IPS-18c (cell line): ENCODE measurements at regions not wholly inside any gene's neighbourhood (a gene's known extent, or its start where the extent isn't known, plus 50 kb on each side); places are given as distances from the start of the nearest gene placed in this dataset.
"Not testable (repeated sequence)": the region's sequence is repeated elsewhere in the genome, so short reads cannot be mapped to it uniquely, and the experiment has no call there.

Experiments used
- H3K4me3 ChIP-seq: 2 replicates; pipeline ENCODE4 v1.7.0; 2013; ENCODE audit warnings: low read depth, mild to moderate bottlenecking, low read length, moderate library complexity; ENCODE audit not compliant: insufficient read depth
- H3K9me3 ChIP-seq: one replicate; pipeline ENCODE4 v1.6.1; 2013; ENCODE audit warnings: mild to moderate bottlenecking, low read length, moderate library complexity; ENCODE audit not compliant: control insufficient read depth, insufficient read depth

GRCh38 chr4:54840992-54841768 lies 183.4 kb downstream of the KIT start:
- H3K4me3 ChIP-seq: no peak overlapping the region
- no peaks in the 10 kb centered on the region for H3K9me3 ChIP-seq

DNA sequence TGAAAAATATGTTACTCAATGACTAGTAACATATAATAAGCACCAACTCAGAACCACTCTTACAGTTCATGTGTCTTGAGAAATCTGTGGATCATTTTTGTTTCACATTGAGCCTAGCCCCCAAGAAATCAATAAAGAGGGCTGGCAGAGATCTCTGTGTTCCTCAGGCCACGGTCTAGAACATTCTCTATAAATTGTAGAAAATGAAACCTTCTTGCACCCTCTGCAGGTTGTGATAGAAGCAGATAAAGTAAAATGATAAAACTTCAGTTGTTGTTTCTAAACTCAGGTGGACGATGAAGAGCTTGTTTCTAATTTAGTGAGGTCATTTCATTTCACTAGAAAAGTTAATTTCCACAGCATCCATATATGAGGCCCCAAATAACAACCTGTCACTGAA lies 182.7 kb downstream of the KIT start:
- H3K4me3 ChIP-seq: no peak overlapping the region
- no peaks in the 10 kb centered on the region for H3K9me3 ChIP-seq

DNA sequence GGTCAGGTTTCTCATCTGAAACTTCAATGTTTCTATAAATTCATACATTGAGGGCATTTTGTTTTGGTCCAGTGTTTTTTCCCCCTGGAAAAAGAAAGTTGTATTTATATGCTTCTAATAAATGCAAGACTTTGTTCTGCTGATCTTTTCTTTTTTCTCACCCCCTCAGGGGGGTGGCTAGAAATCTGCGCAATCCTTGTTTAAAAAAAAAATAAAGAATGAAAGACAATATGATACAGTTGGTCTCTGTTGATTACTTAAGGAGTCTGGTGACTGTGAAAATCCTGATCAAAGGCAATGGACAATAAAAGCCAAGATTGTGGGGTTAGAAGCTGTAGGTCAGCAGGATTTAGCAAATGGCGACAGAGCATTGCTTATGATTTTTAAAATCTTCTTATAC lies 180.5 kb downstream of the KIT start:
- H3K4me3 ChIP-seq: no peak overlapping the region

GRCh38 chr4:54837576-54838140 lies 179.9 kb downstream of the KIT start:
- no peaks in the 10 kb centered on the region for H3K9me3 ChIP-seq
- no peak overlapping the region for H3K4me3 ChIP-seq

More for the DNA sequence above, 180.5 kb downstream of the KIT start:
- no peaks in the 10 kb centered on the region for H3K9me3 ChIP-seq

- H3K9me3 ChIP-seq, H3K4me3 ChIP-seq: not testable (repeated sequence)
Measured at GRCh38 chr4:54828361-54828760, 170.6 kb downstream of the KIT start.

DNA sequence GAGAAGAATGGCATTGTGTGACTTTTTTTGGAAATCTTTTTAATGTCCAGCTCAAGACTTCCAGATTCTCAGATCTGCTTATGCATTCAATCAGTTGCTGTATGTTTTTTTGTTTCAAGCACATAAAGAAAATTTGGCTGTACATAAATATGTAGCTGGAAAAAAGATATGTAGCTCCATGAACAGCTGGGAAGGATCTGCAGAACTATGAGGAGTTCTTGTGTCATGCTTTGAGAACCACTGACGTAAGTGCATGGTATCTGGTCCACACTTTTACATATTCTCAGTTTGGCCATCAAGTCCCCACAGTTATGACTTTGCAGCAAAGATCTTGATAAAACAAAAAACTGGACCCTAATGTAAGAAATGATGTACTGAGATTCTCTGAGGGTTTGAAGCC lies 165.9 kb downstream of the KIT start:
- Histone ChIP-seq H3K9me3 (no peaks in the 10 kb centered on the region), H3K4me3 (no peak overlapping the region)

- Histone ChIP-seq H3K9me3 (no peaks in the 10 kb centered on the region), H3K4me3 (no peak overlapping the region)
Measured at GRCh38 chr4:54819034-54819433, 161.3 kb downstream of the KIT start.

DNA sequence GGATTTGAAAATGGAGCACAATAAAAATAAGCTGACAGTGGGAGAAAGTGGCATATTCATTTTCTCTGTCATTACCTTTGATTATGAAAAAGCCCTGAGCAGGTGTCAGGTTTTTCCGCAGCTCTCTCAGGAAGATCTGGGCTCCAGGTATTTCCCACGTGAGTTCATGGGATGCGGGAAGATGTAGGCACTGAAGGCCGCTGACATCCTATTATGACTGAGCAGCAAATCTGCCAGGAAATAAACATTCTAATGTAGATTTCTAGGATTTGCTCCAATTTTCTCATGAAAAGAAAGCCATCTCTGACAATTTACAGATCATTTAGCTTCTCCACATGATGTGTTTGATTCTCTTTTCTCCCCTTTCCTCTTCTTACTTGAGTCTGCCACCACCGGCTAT lies 160.7 kb downstream of the KIT start:
- H3K9me3 ChIP-seq: no peaks in the 10 kb centered on the region
- no peak overlapping the region for H3K4me3 ChIP-seq

DNA sequence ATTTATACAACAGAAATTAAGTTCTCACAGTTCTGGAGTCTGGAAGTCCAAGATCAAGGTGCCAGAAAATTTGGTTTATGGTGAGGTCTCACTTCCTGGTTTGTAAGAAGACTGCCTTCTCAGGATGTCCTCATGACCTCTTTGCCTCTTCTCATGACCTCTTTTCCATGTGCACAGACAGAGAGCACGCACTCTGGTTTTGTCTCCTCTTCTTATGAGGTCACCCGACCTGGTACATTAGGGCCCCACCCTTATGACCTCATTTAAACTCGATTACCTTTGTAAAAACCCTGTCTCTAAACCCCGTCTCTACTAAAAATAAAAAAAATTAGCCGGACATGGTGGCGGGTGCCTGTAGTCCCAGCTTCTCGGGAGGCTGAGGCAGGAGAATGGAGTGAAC lies 155.9 kb downstream of the KIT start:
- Histone ChIP-seq H3K9me3 (no peaks in the 10 kb centered on the region), H3K4me3 (no peak overlapping the region)

DNA sequence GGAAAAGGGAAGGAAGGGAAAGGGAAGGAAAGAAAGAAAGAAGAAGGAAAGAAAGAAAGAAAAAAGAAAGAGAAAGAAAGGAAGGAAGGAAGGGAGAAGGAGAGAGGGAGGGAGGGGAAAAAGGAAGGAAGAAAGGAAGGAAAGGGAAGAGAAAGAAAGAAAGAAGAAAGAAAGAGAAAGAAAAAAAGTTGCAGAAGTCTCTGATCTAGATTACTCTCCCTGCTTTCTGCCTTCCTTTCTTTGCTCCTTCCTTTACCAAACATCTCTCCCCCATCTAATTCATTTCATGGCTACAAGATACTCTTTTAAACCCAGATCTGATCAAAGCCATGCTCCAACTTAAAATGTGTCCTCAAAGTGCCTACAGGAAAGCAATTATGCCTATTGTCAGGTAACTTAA lies 148.6 kb downstream of the KIT start:
- H3K9me3 ChIP-seq: peaks cover 8% of the 10 kb centered on the region

DNA sequence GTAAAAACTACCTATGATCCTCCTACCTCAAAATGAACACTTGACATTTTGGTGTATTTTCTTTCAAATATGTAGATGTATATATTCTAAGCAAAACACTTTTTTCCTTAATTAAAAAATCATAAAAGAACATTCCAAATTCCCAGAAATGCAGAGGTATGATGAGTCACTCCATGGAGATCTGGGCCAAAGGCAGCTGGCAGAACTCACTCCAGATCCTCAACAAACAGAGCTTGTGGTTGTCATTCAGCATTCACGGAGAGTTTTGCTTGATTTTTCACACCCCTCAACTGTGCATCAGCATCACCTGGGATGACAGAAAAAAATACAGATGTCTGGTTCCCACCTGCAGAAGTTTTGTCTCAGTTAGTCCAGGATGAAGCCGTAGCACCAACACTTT lies 144.6 kb downstream of the KIT start:
- Histone ChIP-seq H3K9me3 (peaks cover 6% of the 10 kb centered on the region), H3K4me3 (no peak overlapping the region)

More for the DNA sequence above, 148.6 kb downstream of the KIT start:
- H3K4me3 ChIP-seq: no peak overlapping the region

DNA sequence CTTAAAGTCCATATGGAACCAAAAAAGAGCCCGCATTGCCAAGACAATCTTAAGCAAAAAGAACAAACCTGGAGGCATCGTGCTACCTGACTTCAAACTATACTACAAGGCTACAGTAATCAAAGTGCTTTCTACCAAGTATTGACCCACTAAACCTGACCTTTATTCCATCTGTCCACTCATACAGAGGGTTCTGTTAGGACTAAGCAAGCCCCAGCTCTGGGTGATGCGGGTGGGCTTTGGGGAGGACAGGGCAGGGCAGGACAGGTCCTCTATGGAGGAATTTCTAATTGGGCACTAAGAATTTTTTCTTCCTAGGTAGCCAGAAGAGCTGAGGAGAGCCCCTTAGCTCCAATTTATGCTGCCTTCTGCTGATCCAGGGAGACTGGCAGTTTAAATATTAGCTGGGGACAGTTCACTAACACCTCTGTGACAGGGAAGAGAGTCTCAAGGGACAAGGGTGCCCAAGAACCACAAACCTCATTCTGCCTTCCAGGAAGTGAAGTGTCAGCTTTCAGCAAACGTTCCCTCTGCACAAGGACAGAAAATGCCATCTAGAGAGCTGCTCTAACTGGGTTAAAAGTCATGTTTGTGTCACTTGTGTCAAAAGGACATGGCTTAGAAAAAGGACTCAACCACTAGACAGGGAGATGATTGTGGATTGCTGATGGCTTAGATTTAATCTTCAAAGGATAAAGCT lies 143.2 kb downstream of the KIT start:
- no peak overlapping the region for H3K4me3 ChIP-seq
- no peaks in the 10 kb centered on the region for H3K9me3 ChIP-seq

GRCh38 chr4:54794579-54794978 lies 136.8 kb downstream of the KIT start:
- H3K9me3 ChIP-seq: no peaks in the 10 kb centered on the region
- H3K4me3 ChIP-seq: no peak overlapping the region

DNA sequence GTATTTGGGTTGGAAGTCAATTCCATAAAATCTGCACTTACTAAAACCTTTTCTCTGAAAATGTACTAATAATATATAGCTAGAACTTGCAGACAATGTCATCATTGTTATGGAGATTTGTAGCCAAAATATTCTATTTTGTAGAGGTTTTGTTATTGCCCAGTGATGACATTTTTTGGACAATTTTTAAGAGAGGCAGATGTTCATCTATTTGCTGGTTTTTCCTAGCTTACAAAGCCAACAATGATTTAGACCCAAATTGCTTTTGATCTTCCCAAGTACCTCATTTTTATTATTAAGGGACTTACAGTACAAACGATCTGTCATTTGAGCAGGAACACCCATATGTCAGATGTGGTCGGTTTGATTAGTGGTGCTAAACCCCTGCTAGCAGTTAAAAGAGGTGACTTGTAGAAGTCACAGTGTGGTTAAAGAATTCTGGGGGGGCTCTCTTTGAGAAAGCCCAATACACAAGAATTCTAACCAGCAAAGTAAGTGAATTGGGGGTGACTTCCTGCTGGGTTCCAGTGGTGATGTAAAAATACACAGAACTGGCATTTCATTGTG lies 136.2 kb downstream of the KIT start:
- no peaks in the 10 kb centered on the region for H3K9me3 ChIP-seq
- no peak overlapping the region for H3K4me3 ChIP-seq
